OCI-LY7 (cell line): ENCODE measurements at regions not wholly inside any gene's neighbourhood (a gene's known extent, or its start where the extent isn't known, plus 50 kb on each side); places are given as distances from the start of the nearest gene placed in this dataset.

ENCODE experiments used
- BruUV-seq: library from RNA; stranded (reverse); fragments of 400-500 nt; replicated peaks from 2 replicates; lab custom pipeline; 2021; lab: Mats Ljungman, UMichigan
- CTCF ChIA-PET: fragments of 300-600 bp; sonication (Branson Sonifier 250); formaldehyde crosslinking; loops from one replicate; lab custom pipeline; 2022; ENCODE audit warnings: antibody characterized with exemption; ENCODE audit not compliant: unreplicated experiment; lab: Charles Lee
- POLR2A ChIA-PET: fragments of 300-600 bp; sonication (Branson Sonifier 250); formaldehyde crosslinking; loops from one replicate; lab custom pipeline; 2022; ENCODE audit warnings: antibody characterized with exemption; lab: Charles Lee
- DNase-seq: peaks from one replicate; pipeline ENCODE4 v3.0.0-alpha.2; 2015; ENCODE audit warnings: low spot score
- H2AFZ ChIP-seq: fragments of 200-600 bp; sonication (generic), shearing (Covaris generic); 2 replicates; pipeline ENCODE4 v1.6.1; 2014; ENCODE audit warnings: mild to moderate bottlenecking, antibody characterized with exemption, low read length, moderate library complexity
- H3K27ac ChIP-seq: fragments of 200-600 bp; sonication (generic); 2 replicates; pipeline ENCODE4 v1.5.1; 2014; ENCODE audit warnings: mixed run types, low read depth, mild to moderate bottlenecking, moderate library complexity, low read length, inconsistent platforms; ENCODE audit not compliant: poor library complexity, severe bottlenecking
- H3K36me3 ChIP-seq: fragments of 200-600 bp; sonication (generic); 2 replicates; pipeline ENCODE4 v1.6.1; 2014; ENCODE audit warnings: mild to moderate bottlenecking, antibody characterized with exemption, low read length, moderate library complexity, mixed read lengths; ENCODE audit not compliant: insufficient read depth
- H3K4me1 ChIP-seq: fragments of 200-600 bp; sonication (generic); 2 replicates; pipeline ENCODE4 v1.5.1; 2014; ENCODE audit warnings: mild to moderate bottlenecking, low read length; ENCODE audit not compliant: insufficient read depth, poor library complexity, severe bottlenecking
- H3K4me2 ChIP-seq: fragments of 200-600 bp; sonication (generic); 2 replicates; pipeline ENCODE4 v1.6.1; 2014; ENCODE audit warnings: mild to moderate bottlenecking, low read length
- H3K4me3 ChIP-seq: fragments of 200-600 bp; sonication (generic); 2 replicates; pipeline ENCODE4 v1.5.1; 2014; ENCODE audit warnings: mild to moderate bottlenecking, low read depth, low read length; ENCODE audit not compliant: poor library complexity, severe bottlenecking
- H3K79me2 ChIP-seq: fragments of 200-600 bp; sonication (generic); 2 replicates; pipeline ENCODE4 v1.6.1; 2016; ENCODE audit warnings: low read depth, mild to moderate bottlenecking, low read length, moderate library complexity, mixed read lengths; ENCODE audit not compliant: insufficient read depth
- H3K9me2 ChIP-seq: fragments of 200-600 bp; sonication (generic); 2 replicates; pipeline ENCODE4 v1.6.1; 2016; ENCODE audit warnings: mild to moderate bottlenecking, low read length, mixed read lengths; ENCODE audit not compliant: insufficient read depth
- H3K9me3 ChIP-seq: fragments of 200-600 bp; sonication (generic); 2 replicates; pipeline ENCODE4 v1.6.1; 2014; ENCODE audit warnings: mild to moderate bottlenecking, mixed run types, low read length, mixed read lengths
- H4K20me1 ChIP-seq: fragments of 200-600 bp; sonication (generic); 2 replicates; pipeline ENCODE4 v1.6.1; 2014; ENCODE audit warnings: mild to moderate bottlenecking, antibody characterized with exemption, low read length, moderate library complexity, mixed read lengths; ENCODE audit not compliant: insufficient read depth
- EZH2phosphoT487 ChIP-seq: fragments of 200-600 bp; sonication (generic); IDR thresholded peaks from 2 replicates; pipeline ENCODE4 v1.6.1; 2018; ENCODE audit warnings: low read depth, borderline replicate concordance, mild to moderate bottlenecking, mixed run types, antibody characterized with exemption, low read length, moderate library complexity, mixed read lengths
- intact Hi-C: fragments of 100-400 bp; cut with micrococcal nuclease; formaldehyde crosslinking; loops from one replicate; pipeline ENCODE4 v1.10.0; 2022; ENCODE audit not compliant: unreplicated experiment
- TF ChIP-seq, protein P1 (sequence below): fragments of 200-600 bp; sonication (generic); conservative IDR thresholded peaks from 2 replicates; pipeline ENCODE4 v1.5.1; 2014; ENCODE audit warnings: mild to moderate bottlenecking, antibody characterized with exemption, low read length, moderate library complexity, mixed read lengths

- CTCF ChIA-PET = no interaction called here
- intact Hi-C loops = no loop called here
Observed at GRCh38 chr18:73283032-73283431, 415.2 kb upstream of the NETO1 start.

DNA sequence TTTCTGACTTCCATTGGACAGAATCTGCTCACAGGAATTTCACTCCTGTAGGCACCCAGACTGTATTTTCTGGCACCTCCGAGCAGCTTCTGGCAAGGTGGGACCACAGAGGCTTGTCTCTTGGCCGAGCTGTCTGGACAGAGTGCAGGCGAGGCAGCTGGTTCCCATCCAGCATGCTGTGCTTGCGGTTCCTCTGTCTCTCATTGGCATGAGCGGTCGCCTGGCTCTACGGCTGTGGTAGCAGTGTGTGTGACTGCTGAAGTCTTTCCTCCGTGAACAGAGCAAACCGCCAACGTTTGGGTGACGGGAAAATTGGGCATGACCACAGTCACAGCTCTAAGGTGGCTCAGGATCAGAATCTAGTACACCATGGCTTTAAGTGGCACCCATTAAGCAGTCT is 411.7 kb upstream of the NETO1 start:
- H2AFZ ChIP-seq = no peak overlapping the region
- DNase-seq = no peak
- H3K9me3 ChIP-seq = no peaks in the 10 kb centered on the region
- ChIA-PET POLR2A (no interaction called here), CTCF (no interaction called here)
- no peaks in the 10 kb centered on the region for H3K36me3 ChIP-seq
- H3K9me2 ChIP-seq = no peaks in the 10 kb centered on the region
- BruUV-seq = no TSS peak
- TF ChIP-seq, protein P1, sequence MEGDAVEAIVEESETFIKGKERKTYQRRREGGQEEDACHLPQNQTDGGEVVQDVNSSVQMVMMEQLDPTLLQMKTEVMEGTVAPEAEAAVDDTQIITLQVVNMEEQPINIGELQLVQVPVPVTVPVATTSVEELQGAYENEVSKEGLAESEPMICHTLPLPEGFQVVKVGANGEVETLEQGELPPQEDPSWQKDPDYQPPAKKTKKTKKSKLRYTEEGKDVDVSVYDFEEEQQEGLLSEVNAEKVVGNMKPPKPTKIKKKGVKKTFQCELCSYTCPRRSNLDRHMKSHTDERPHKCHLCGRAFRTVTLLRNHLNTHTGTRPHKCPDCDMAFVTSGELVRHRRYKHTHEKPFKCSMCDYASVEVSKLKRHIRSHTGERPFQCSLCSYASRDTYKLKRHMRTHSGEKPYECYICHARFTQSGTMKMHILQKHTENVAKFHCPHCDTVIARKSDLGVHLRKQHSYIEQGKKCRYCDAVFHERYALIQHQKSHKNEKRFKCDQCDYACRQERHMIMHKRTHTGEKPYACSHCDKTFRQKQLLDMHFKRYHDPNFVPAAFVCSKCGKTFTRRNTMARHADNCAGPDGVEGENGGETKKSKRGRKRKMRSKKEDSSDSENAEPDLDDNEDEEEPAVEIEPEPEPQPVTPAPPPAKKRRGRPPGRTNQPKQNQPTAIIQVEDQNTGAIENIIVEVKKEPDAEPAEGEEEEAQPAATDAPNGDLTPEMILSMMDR = no peak
- TF ChIP-seq EZH2phosphoT487 = no peak
- no peaks in the 10 kb centered on the region for H3K4me1 ChIP-seq
- no peaks in the 10 kb centered on the region for H4K20me1 ChIP-seq
- H3K4me3 ChIP-seq = no peak overlapping the region
- H3K4me2 ChIP-seq = no peak overlapping the region
- intact Hi-C loops = no loop called here
- no peak overlapping the region for H3K27ac ChIP-seq
- H3K79me2 ChIP-seq = no peaks in the 10 kb centered on the region

More at GRCh38 chr18:73283032-73283431, 415.2 kb upstream of the NETO1 start:
- H3K79me2 ChIP-seq = no peaks in the 10 kb centered on the region
- BruUV-seq = no TSS peak
- no peak overlapping the region for H2AFZ ChIP-seq
- no peaks in the 10 kb centered on the region for H3K36me3 ChIP-seq
- H3K4me1 ChIP-seq = no peaks in the 10 kb centered on the region
- H3K9me3 ChIP-seq = no peaks in the 10 kb centered on the region
- no peak overlapping the region for H3K27ac ChIP-seq
- H3K9me2 ChIP-seq = no peaks in the 10 kb centered on the region
- POLR2A ChIA-PET = no interaction called here
- H3K4me2 ChIP-seq = no peak overlapping the region
- H3K4me3 ChIP-seq = no peak overlapping the region
- DNase-seq = no peak
- TF ChIP-seq, protein P1 = no peak
- TF ChIP-seq EZH2phosphoT487 = no peak
- H4K20me1 ChIP-seq = no peaks in the 10 kb centered on the region

- intact Hi-C loops = no loop called here
- no peak overlapping the region for H2AFZ ChIP-seq
- H3K27ac ChIP-seq = no peak overlapping the region
- no peak for DNase-seq
- no peaks in the 10 kb centered on the region for H3K79me2 ChIP-seq
- H3K4me1 ChIP-seq = no peaks in the 10 kb centered on the region
- no peaks in the 10 kb centered on the region for H3K36me3 ChIP-seq
- POLR2A ChIA-PET = no interaction called here
- no peaks in the 10 kb centered on the region for H4K20me1 ChIP-seq
- H3K9me2 ChIP-seq = no peaks in the 10 kb centered on the region
- TF ChIP-seq EZH2phosphoT487 = no peak
- TF ChIP-seq, protein P1 = no peak
- H3K4me3 ChIP-seq = no peak overlapping the region
- no TSS peak for BruUV-seq
- CTCF ChIA-PET = no interaction called here
- H3K9me3 ChIP-seq = no peaks in the 10 kb centered on the region
- H3K4me2 ChIP-seq = no peak overlapping the region
Observed at GRCh38 chr18:73274812-73275621, 407.2 kb upstream of the NETO1 start.
